SK-N-SH (cell line): ENCODE measurements at regions not wholly inside any gene's neighbourhood (a gene's known extent, or its start where the extent isn't known, plus 50 kb on each side); places are given as distances from the start of the nearest gene placed in this dataset.

Experiments used
- CTCF ChIA-PET: fragments of 300-600, 350-600 bp; formaldehyde crosslinking; extraction: SDS; loops from one replicate; lab custom pipeline; 2021; lab: Yijun Ruan, JAX
- POLR2A ChIA-PET: fragments of 350-600 bp; sonication (Branson Sonifier 250); formaldehyde crosslinking; extraction: SDS; loops from one replicate; lab custom pipeline; 2020; ENCODE audit warnings: antibody characterized with exemption, inconsistent platforms; lab: Yijun Ruan, JAX
- DNase-seq: peaks from one replicate; pipeline ENCODE4 v3.0.0; 2012
- H2AFZ ChIP-seq: fragments of 200-600 bp; sonication (generic); 2 replicates; pipeline ENCODE4 v1.8.1; 2016; ENCODE audit warnings: antibody characterized with exemption, mild to moderate bottlenecking, low read depth
- H3F3A ChIP-seq: fragments of 200-600 bp; sonication (generic); replicated peaks from 2 replicates; pipeline ENCODE3; 2016; ENCODE audit warnings: antibody characterized with exemption, mild to moderate bottlenecking; ENCODE audit not compliant: insufficient read depth
- H3K27ac ChIP-seq, 2 experiments: fragments of 200-500 bp in 1 of 2; fragments of 200-600 bp in 1 of 2; sonication (Bioruptor generic) in 1 of 2; sonication (generic), shearing (Covaris generic) in 1 of 2; 2 replicates each; pipeline versions ENCODE4 v1.5.1 to v1.6.1; 2014 to 2016; ENCODE audit warnings: low read depth in 2 of 2, inconsistent platforms in 1 of 2, low read length in 1 of 2, mild to moderate bottlenecking in 1 of 2, mixed read lengths in 1 of 2
- H3K27me3 ChIP-seq: fragments of 200-600 bp; sonication (generic), shearing (Covaris generic); 2 replicates; pipeline ENCODE4 v1.6.1; 2016; ENCODE audit warnings: mixed run types; ENCODE audit not compliant: insufficient read depth
- H3K36me3 ChIP-seq, 2 experiments: fragments of 200-500 bp in 1 of 2; fragments of 200-600 bp in 1 of 2; sonication (Bioruptor generic) in 1 of 2; sonication (generic) in 1 of 2; replicated peaks in 1 of 2; 2 replicates each; pipeline versions ENCODE3 to v1.5.1; 2014 to 2016; ENCODE audit warnings: low read length in 1 of 2, mild to moderate bottlenecking in 1 of 2; ENCODE audit not compliant: insufficient read depth in 2 of 2, control insufficient read depth in 1 of 2
- H3K4me1 ChIP-seq, 2 experiments: fragments of 200-500 bp in 1 of 2; fragments of 200-600 bp in 1 of 2; sonication (Bioruptor generic) in 1 of 2; sonication (generic), shearing (Covaris generic) in 1 of 2; 2 replicates each; pipeline versions ENCODE4 v1.5.1 to v1.6.1; 2014 to 2016; ENCODE audit warnings: low read depth in 1 of 2, low read length in 1 of 2, mixed run types in 1 of 2; ENCODE audit not compliant: insufficient read depth in 2 of 2, control insufficient read depth in 1 of 2
- H3K4me2 ChIP-seq: fragments of 200-600 bp; sonication (generic), shearing (Covaris generic); 2 replicates; pipeline ENCODE4 v1.6.1; 2017; ENCODE audit warnings: mixed run types
- H3K4me3 ChIP-seq, 2 experiments: fragments of 200-500 bp in 1 of 2; fragments of 200-600 bp in 1 of 2; sonication (Bioruptor generic) in 1 of 2; sonication (generic), shearing (Covaris generic) in 1 of 2; 2 replicates each; pipeline versions ENCODE4 v1.5.1 to v1.8.1; 2014 to 2016; ENCODE audit warnings: low read depth in 2 of 2, inconsistent platforms in 1 of 2, low read length in 1 of 2, mild to moderate bottlenecking in 1 of 2, mixed read lengths in 1 of 2, moderate library complexity in 1 of 2
- H3K79me2 ChIP-seq: fragments of 200-600 bp; sonication (generic); 2 replicates; pipeline ENCODE4 v1.8.1; 2017; ENCODE audit warnings: mild to moderate bottlenecking; ENCODE audit not compliant: insufficient read depth
- H3K9ac ChIP-seq: fragments of 200-600 bp; sonication (generic); 2 replicates; pipeline ENCODE4 v1.6.1; 2017; ENCODE audit warnings: mixed run types
- H3K9me2 ChIP-seq: fragments of 200-600 bp; sonication (generic); 2 replicates; pipeline ENCODE4 v1.6.1; 2017; ENCODE audit warnings: mixed run types
- H3K9me3 ChIP-seq: fragments of 200-600 bp; sonication (generic); 2 replicates; pipeline ENCODE4 v1.6.1; 2017; ENCODE audit warnings: mixed run types, mild to moderate bottlenecking, moderate library complexity
- H4K20me1 ChIP-seq: fragments of 200-600 bp; sonication (generic); 2 replicates; pipeline ENCODE4 v1.6.1; 2017; ENCODE audit warnings: mild to moderate bottlenecking, mixed run types; ENCODE audit not compliant: insufficient read depth
- CTCF ChIP-seq: fragments of 200-600 bp; sonication (generic); IDR thresholded peaks from 2 replicates; pipeline ENCODE4 v1.6.1; 2017; ENCODE audit warnings: antibody characterized with exemption, mild to moderate bottlenecking, moderate library complexity
- EP300 ChIP-seq, 2 experiments: IDR thresholded peaks; 2 replicates each; pipeline versions ENCODE4 v1.4.0 to v1.6.1; 2012; ENCODE audit warnings: borderline replicate concordance in 1 of 2, low read depth in 1 of 2, low read length in 1 of 2
- FOSL2 ChIP-seq: IDR thresholded peaks from 2 replicates; pipeline ENCODE4 v1.4.0; 2012; ENCODE audit warnings: low read depth, mild to moderate bottlenecking, moderate library complexity, borderline replicate concordance
- MAX ChIP-seq: IDR thresholded peaks from 2 replicates; pipeline ENCODE4 v1.4.0; 2012; ENCODE audit warnings: low read depth
- MXI1 ChIP-seq: IDR thresholded peaks from 2 replicates; pipeline ENCODE4 v1.6.1; 2012; ENCODE audit warnings: mild to moderate bottlenecking, low read depth, low read length, improper control_type of control experiment
- PBX3 ChIP-seq: IDR thresholded peaks from 2 replicates; pipeline ENCODE4; 2012
- POLR2AphosphoS5 ChIP-seq: IDR thresholded peaks from 2 replicates; pipeline ENCODE4 v1.6.1; 2012; ENCODE audit warnings: low read depth, low read length
- TCF12 ChIP-seq: IDR thresholded peaks from 2 replicates; pipeline ENCODE4 v1.4.0; 2012
- ZBTB33 ChIP-seq: IDR thresholded peaks from 2 replicates; pipeline ENCODE4 v1.4.0; 2012; ENCODE audit warnings: low read depth, borderline replicate concordance
- whole genome bisulfite sequencing: methylation state at CpG from one replicate; pipeline ENCODE4 v1.1.6; 2017; ENCODE audit warnings: low lambda C conversion rate; 5-methylcytosine and 5-hydroxymethylcytosine counted together
- TF ChIP-seq, protein P1 (sequence below): fragments of 150-350 bp; IDR thresholded peaks from 2 replicates; pipeline ENCODE4 v1.6.1; 2017; ENCODE audit warnings: antibody characterized with exemption, low read length, low read depth, borderline replicate concordance

- TF ChIP-seq ZBTB33: no peak
- no peak for TF ChIP-seq MXI1
- no peak for TF ChIP-seq FOSL2
- TF ChIP-seq EP300 (IDR thresholded peaks at IDR 0.05; ENCODE audit: borderline replicate concordance in 1 of 2, low read depth in 1 of 2, low read length in 1 of 2): no peak
- TF ChIP-seq, protein P1, sequence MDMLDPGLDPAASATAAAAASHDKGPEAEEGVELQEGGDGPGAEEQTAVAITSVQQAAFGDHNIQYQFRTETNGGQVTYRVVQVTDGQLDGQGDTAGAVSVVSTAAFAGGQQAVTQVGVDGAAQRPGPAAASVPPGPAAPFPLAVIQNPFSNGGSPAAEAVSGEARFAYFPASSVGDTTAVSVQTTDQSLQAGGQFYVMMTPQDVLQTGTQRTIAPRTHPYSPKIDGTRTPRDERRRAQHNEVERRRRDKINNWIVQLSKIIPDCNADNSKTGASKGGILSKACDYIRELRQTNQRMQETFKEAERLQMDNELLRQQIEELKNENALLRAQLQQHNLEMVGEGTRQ: no peak
- no peak for TF ChIP-seq TCF12
- no peak for TF ChIP-seq MAX
- TF ChIP-seq, all 33 proteins: peak for 0
Observed at GRCh38 chr5:4684946-4685345, 455.2 kb upstream of the ADAMTS16 start (continued).

DNA sequence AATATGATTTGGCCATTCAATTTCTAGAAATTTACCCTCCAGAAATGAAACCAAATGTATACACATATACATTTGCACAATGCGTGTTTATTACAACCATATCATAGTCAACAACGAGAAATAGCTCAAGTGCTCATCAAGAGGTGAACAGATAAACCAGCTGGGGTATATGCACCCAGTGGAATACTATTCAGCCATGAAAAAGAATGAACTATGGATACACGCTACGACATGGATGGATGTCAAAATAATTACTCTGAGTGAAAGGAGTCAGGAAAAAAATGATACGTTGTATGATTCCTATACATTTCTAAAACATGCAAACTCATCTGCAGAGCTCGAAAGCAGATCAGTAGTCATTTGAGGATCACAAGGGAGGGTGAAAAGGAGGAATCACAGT is 441.5 kb upstream of the ADAMTS16 start:
- Histone ChIP-seq H3F3A (no peaks in the 10 kb centered on the region), H3K36me3 (no peaks in the 10 kb centered on the region), H3K27me3 (peaks cover 14% of the 10 kb centered on the region; the same call in 1 of the 2 replicates), H3K27ac (no peak overlapping the region), H3K4me2 (no peak overlapping the region), H3K9me3 (no peaks in the 10 kb centered on the region), H3K79me2 (no peaks in the 10 kb centered on the region), H3K4me3 (no peak overlapping the region), H2AFZ (no peak overlapping the region), H3K4me1 (0 out of 4 replicates have a peak, but pooled peaks cover 0 to 4% of the 10 kb centered on the region in 2 experiments), H3K9me2 (no peaks in the 10 kb centered on the region), H3K9ac (no peak overlapping the region), H4K20me1 (no peaks in the 10 kb centered on the region)
- CTCF ChIA-PET: interaction anchor here (0.7 kb wide), 1 partner anchor 132 kb away, joined by 3 read pairs; no protein-coding TSS in a partner anchor
- no peak for TF ChIP-seq CTCF
- no peak for TF ChIP-seq MXI1
- TF ChIP-seq PBX3: no peak
- no peak for TF ChIP-seq FOSL2
- no peak for TF ChIP-seq MAX
- TF ChIP-seq POLR2AphosphoS5: no peak
- WGBS: 13% methylated on average over 6 of the region's 6 CpGs
- no peak for DNase-seq
- POLR2A ChIA-PET: no interaction called here
